ENCODE measurements at regions not wholly inside any gene's neighbourhood (a gene's known extent, or its start where the extent isn't known, plus 50 kb on each side); places are given as distances from the start of the nearest gene placed in this dataset.

DNA sequence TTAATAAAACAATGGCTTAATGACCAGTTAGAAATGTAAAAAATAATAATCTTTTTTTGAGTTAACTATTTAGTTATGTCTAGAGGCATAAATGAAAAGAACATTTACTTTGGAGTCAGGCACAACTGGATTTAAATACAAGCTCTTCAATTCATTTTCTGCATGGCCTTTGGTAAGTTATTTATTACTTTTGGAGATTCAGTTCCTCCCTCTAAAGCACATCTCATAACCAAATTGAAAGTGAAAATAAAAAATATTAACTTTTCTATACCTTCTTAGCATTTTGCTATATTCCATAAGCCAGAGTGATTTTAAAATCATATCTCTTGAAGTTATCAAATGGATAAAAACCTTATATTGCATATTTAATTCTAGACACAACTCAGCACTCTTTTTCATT lies 434.9 kb upstream of the SMARCA2 start:
- Histone ChIP-seq H3K4me1 (no peaks in the 10 kb centered on the region), H3K79me2 (no peaks in the 10 kb centered on the region), H3K27me3 (ENCODE audit: control insufficient read depth, insufficient read depth, low read length) (no peaks in the 10 kb centered on the region), H3K9me3 (ENCODE audit: control insufficient read depth, low read length) (no peaks in the 10 kb centered on the region), H3K4me2 (ENCODE audit: low read length) (no peak overlapping the region), H3K27ac (no peak overlapping the region), H3K9ac (no peak overlapping the region), H3K36me3 (ENCODE audit: control insufficient read depth, insufficient read depth, low read length) (no peaks in the 10 kb centered on the region), H3K4me3 (ENCODE audit: low read depth, low read length) (no peak overlapping the region), H2AFZ (no peak overlapping the region)
- TF ChIP-seq CTCF (IDR thresholded peaks at IDR 0.05), result no peak

- H3K79me2 ChIP-seq, result no peaks in the 10 kb centered on the region
- H3K4me2 ChIP-seq (ENCODE audit: low read length), result no peak overlapping the region
- H2AFZ ChIP-seq, result no peak overlapping the region
- no peaks in the 10 kb centered on the region for H3K36me3 ChIP-seq (ENCODE audit: control insufficient read depth, insufficient read depth, low read length)
- H3K27ac ChIP-seq, result no peak overlapping the region
- H3K9ac ChIP-seq, result no peak overlapping the region
- no peaks in the 10 kb centered on the region for H3K27me3 ChIP-seq (ENCODE audit: control insufficient read depth, insufficient read depth, low read length)
- no peaks in the 10 kb centered on the region for H3K9me3 ChIP-seq (ENCODE audit: control insufficient read depth, low read length)
- TF ChIP-seq CTCF (IDR thresholded peaks at IDR 0.05), result no peak
- H3K4me3 ChIP-seq (ENCODE audit: low read depth, low read length), result no peak overlapping the region
- H3K4me1 ChIP-seq, result no peaks in the 10 kb centered on the region
These were observed 433.2 kb upstream of the SMARCA2 start for GRCh38 chr9:1581926-1582325.

GRCh38 chr9:1591310-1591709 lies 423.8 kb upstream of the SMARCA2 start:
- no peak overlapping the region for H3K9ac ChIP-seq
- no peaks in the 10 kb centered on the region for H3K79me2 ChIP-seq
- no peak for TF ChIP-seq CTCF (IDR thresholded peaks at IDR 0.05)
- H3K4me3 ChIP-seq (ENCODE audit: low read depth, low read length), result no peak overlapping the region
- H3K27me3 ChIP-seq (ENCODE audit: control insufficient read depth, insufficient read depth, low read length), result no peaks in the 10 kb centered on the region
- no peaks in the 10 kb centered on the region for H3K9me3 ChIP-seq (ENCODE audit: control insufficient read depth, low read length)
- no peaks in the 10 kb centered on the region for H3K36me3 ChIP-seq (ENCODE audit: control insufficient read depth, insufficient read depth, low read length)
- no peak overlapping the region for H2AFZ ChIP-seq
- no peak overlapping the region for H3K27ac ChIP-seq
- no peak overlapping the region for H3K4me2 ChIP-seq (ENCODE audit: low read length)
- H3K4me1 ChIP-seq, result no peaks in the 10 kb centered on the region

DNA sequence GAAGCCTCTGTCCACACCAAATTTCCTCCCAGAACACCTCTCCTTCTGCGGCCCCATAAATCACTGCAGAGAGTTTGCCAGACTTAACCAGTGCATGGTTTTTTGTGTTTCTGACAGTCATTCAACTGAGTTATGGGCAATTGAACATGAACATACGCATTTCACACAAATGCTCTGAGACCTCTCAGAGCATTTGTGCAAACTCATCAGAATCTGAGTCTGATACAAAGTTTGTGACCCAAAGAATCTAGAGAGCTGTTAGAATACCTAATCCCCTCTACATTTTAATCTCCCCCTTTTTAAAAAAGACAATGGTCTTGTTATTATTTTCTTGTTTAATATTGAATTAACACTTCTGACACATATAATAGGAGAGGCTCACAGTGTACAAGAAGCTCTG lies 416.9 kb upstream of the SMARCA2 start:
- Histone ChIP-seq H3K4me3 (ENCODE audit: low read depth, low read length) (no peak overlapping the region), H3K9me3 (ENCODE audit: control insufficient read depth, low read length) (no peaks in the 10 kb centered on the region), H3K4me2 (ENCODE audit: low read length) (no peak overlapping the region), H3K9ac (no peak overlapping the region), H3K79me2 (no peaks in the 10 kb centered on the region), H3K36me3 (ENCODE audit: control insufficient read depth, insufficient read depth, low read length) (no peaks in the 10 kb centered on the region), H3K4me1 (no peaks in the 10 kb centered on the region), H3K27me3 (ENCODE audit: control insufficient read depth, insufficient read depth, low read length) (no peaks in the 10 kb centered on the region), H3K27ac (no peak overlapping the region), H2AFZ (no peak overlapping the region)
- no peak for TF ChIP-seq CTCF (IDR thresholded peaks at IDR 0.05)

GRCh38 chr9:1599961-1600360 lies 415.2 kb upstream of the SMARCA2 start:
- no peak overlapping the region for H3K9ac ChIP-seq
- no peak overlapping the region for H3K4me2 ChIP-seq (ENCODE audit: low read length)
- no peaks in the 10 kb centered on the region for H3K9me3 ChIP-seq (ENCODE audit: control insufficient read depth, low read length)
- no peak for TF ChIP-seq CTCF (IDR thresholded peaks at IDR 0.05)
- no peak overlapping the region for H2AFZ ChIP-seq
- no peaks in the 10 kb centered on the region for H3K4me1 ChIP-seq
- no peaks in the 10 kb centered on the region for H3K27me3 ChIP-seq (ENCODE audit: control insufficient read depth, insufficient read depth, low read length)
- H3K79me2 ChIP-seq, result no peaks in the 10 kb centered on the region
- H3K27ac ChIP-seq, result no peak overlapping the region
- H3K4me3 ChIP-seq (ENCODE audit: low read depth, low read length), result no peak overlapping the region
- H3K36me3 ChIP-seq (ENCODE audit: control insufficient read depth, insufficient read depth, low read length), result no peaks in the 10 kb centered on the region

Data from parathyroid adenoma (tissue), 2 donors.